Glomerular visceral epithelial cell (primary cell): ENCODE measurements at regions not wholly inside any gene's neighbourhood (a gene's known extent, or its start where the extent isn't known, plus 50 kb on each side); places are given as distances from the start of the nearest gene placed in this dataset.

ENCODE experiments used
- DNase-seq: peaks from one replicate; pipeline ENCODE4 v3.0.0-alpha.2; 2016; ENCODE audit errors: extremely low spot score

GRCh38 chr3:6504347-6504746 lies 356.6 kb upstream of the GRM7 start:
- no peak for DNase-seq

- no peak for DNase-seq
Observed at GRCh38 chr3:6504834-6505233, 356.1 kb upstream of the GRM7 start.

- DNase-seq: no peak
Observed at GRCh38 chr3:6508410-6508759, 352.5 kb upstream of the GRM7 start.

GRCh38 chr3:6509576-6509975 lies 351.3 kb upstream of the GRM7 start:
- DNase-seq: no peak

GRCh38 chr3:6510713-6511112 lies 350.2 kb upstream of the GRM7 start:
- DNase-seq: no peak

DNA sequence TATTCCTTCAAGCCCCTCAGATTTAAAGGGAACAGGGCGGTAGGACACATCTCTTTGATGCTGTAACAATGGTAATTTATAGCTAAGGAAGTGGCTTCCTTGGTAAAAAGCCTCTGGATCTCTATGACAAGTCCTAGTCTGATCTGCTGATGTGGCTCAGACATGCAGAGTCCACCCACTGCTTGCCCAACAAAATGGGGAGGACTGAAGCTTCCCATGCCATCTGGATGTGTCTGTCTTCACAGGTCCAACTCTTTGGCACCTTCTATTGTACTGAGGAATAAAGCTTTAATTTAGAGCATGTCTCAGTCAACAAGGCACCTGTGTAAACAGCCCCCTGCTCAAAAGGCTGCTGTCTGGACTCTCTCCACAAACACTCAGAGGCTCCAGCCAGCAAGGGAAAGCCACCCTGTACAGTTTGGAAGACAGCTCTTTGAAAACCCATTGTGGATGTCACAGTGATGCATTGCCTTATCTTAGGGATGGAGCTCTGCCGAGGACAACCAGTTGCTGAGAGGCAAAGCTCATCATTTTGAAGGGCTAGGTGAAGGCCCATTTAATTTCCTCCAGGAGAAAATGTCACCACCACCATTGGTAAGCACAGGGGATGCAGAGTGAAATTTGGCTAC lies 348.6 kb upstream of the GRM7 start:
- no peak for DNase-seq

DNA sequence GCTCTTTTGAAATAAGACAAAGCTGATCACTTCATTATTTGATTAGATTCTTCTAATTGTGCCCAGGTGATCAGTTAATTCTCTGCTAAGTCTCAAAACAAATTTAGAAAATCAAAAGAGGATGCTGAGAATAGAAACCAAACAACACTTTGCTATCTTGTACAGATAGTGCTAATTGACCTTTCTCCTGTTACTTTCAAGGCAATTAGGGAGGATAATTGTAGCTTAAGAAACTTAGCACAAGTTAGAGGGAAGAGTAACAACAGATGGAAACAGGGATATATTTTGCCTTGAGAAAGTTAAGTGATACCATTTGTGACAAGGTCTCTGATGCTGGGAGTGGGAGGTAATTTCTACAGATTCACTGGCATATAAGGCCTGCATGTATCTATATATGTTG lies 344.8 kb upstream of the GRM7 start:
- no peak for DNase-seq

GRCh38 chr3:6516694-6517093 lies 344.2 kb upstream of the GRM7 start:
- no peak for DNase-seq

GRCh38 chr3:6518709-6519345 lies 342.1 kb upstream of the GRM7 start:
- no peak for DNase-seq

GRCh38 chr3:6521369-6522113 lies 339.4 kb upstream of the GRM7 start:
- no peak for DNase-seq

DNA sequence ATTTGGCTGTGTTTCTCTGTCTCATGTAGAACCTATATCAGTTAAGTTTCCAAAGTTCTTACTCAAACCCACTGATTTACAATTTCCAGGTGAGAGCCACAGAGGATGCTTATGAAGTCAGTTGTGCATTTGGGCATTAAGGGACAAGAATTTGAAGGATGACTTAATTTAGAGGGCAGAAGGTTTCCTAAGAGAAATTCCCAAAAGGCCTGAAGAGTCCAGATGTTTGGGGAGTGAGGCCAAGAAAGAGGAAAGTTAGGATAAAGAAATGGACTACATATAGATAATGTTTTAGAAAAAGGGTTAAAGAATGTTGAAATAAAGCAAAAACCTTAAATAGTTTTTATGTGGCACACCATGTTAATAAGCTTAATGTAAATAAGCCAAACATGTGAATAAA lies 338.7 kb upstream of the GRM7 start:
- no peak for DNase-seq

GRCh38 chr3:6523043-6523442 lies 337.9 kb upstream of the GRM7 start:
- DNase-seq: no peak

DNA sequence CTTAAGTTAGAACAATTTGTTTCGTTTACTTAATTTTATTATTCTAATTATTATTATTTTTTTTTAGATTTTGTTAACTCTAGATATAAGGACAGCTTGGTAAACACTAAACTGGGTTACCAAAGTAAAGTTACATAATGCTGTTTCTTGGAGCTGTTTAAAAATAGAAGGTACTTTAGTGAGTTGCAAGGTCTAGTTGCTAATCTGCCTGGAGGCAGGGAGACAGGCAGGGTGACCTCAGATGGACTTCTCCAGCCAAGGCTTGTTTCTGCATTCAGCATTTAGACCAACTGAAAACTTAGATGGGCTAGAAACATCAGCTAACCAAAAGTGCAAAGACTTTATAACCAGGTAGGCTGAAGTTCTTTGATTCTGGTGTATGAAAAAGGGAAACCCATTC lies 336.4 kb upstream of the GRM7 start:
- DNase-seq: no peak

GRCh38 chr3:6526321-6526720 lies 334.6 kb upstream of the GRM7 start:
- no peak for DNase-seq

DNA sequence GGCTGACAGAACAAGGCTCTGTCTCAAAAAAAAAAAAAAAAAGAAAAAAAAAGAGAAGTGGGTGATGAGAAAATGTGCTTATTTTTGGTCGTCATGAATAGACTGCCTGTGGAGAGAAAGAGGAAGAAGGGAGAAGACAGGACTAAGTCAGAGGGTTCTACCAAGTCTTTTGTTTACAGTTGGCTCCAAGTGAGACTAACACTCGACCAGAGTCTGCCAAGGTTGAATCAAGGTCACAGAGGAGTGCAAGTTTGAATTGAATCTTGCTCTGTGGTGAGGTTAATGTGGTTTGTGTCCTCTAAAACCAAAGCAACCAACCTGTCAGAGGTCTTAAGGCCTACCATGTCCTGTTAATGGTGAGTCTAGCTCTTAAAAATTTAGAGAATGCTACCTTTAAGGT lies 334.1 kb upstream of the GRM7 start:
- DNase-seq: no peak

DNA sequence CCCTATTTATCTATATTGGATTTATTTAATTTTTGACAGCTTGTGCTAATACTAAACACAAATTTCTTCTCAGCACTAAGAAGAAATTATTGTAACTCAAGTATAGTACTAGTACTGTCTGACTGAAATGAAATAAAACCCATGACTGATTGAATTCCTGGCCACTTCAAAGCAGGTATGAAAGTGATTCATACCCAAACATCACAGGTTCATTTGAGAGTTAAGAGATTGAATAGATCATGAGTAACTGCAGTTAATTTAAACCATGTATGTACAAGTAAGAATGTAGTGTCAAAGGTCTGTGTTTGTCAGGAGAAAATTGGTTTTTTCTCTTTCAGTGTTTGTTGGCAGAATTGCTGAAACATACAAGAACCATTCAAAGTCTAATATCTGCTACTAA lies 332.0 kb upstream of the GRM7 start:
- DNase-seq: no peak

DNA sequence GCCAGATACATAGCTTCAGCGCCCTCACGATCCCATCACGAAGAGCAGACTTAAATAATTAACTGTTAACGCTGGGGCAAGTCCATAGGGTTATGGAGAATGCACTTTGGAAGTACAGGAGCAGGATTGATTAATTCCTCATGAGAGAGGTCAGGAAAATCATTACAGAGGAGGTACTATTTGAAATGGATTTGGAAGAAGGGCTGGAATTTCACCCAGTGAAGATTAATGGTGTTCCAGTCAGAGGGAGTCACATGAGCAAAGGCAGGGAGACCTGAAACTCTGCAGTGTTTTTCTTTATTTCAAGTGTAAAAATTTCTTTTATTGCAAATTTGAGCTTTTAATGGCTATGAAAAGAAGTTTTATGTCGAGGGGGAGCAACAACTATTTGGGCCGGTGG lies 329.8 kb upstream of the GRM7 start:
- DNase-seq: no peak

DNA sequence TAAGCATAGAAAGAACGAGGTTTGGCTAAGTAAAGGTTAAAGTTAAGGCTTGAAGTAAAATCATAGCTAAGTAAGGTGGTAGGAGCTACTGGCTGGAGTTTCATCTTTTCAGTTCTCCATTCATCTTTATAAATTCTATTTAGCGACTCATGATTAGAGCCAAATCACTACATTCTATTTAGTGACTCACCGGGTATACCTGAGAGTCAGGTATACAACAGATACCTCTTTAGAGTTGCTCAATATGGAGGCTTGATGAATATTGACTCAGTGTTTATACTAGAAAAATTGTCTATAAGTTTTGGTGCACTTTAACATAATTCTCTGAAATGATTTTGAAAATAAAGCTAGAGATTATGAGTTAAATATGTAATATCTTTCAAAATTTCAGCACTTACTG lies 328.8 kb upstream of the GRM7 start:
- DNase-seq: no peak

- DNase-seq: no peak
Observed at GRCh38 chr3:6540981-6541380, 319.9 kb upstream of the GRM7 start.

DNA sequence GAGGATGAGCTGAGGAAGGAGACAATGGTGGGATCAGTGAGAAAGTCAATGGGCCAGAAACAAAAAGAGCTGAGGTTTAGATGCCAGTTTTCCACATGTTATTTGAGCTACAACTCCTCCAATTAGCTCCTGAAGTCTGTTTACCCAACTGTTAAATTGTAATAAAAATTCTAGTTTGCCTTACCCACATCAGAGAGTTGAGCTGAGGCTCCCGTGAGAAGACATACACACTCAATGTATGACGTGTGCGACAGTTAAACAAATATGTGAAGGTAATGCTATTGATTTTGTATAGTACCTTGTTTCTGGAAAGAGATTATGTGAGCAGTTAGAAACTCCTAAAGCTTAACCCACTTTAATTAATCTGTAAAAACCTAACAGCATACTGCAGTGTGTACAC lies 318.1 kb upstream of the GRM7 start:
- DNase-seq: no peak

- no peak for DNase-seq
Observed at GRCh38 chr3:6549296-6549695, 311.6 kb upstream of the GRM7 start.

GRCh38 chr3:6551165-6551564 lies 309.8 kb upstream of the GRM7 start:
- DNase-seq: no peak

GRCh38 chr3:6560259-6560658 lies 300.7 kb upstream of the GRM7 start:
- no peak for DNase-seq
